ENCODE measurements at regions not wholly inside any gene's neighbourhood (a gene's known extent, or its start where the extent isn't known, plus 50 kb on each side); places are given as distances from the start of the nearest gene placed in this dataset.

DNA sequence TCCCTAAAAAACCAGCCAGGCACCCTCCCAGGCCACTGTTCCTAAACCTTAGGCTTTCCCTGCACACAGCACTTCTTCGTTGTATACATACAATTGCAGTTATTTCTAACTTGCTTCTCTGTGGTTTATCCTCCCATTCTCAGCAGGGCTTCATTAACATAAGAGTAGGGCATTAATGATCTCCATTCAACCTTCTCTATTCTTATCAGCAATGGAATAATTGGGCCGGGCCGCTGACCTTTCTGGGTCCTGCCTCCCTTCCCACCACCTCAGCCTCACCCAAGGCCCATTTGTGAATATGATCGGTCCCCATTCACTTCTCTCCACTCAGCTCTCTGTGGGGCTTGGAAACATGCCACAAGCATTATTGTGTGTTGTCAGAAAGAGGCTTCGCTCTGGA is 184.2 kb downstream of the SUCLA2 start:
- H2AFZ ChIP-seq (ENCODE audit: low read depth, low read length), result no peak overlapping the region

DNA sequence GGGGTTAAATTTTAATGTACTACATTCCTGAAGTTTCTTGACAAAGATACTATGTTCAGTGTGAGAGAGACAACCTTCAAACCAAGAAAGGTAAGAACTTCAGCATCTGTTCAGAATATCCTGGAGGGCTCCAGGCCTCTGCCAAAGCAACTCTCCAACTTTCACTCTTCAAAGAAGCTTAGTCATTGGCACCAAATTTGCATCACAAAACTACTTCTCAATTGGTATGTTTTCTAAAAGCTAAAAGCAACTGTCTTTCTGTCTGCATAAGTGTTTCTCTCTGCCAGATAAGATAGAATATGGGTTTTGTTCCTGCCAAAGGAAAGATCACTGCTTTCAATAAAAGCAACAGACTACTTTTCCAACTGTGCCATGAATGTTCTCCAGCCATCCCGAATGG is 187.4 kb downstream of the SUCLA2 start:
- no peaks in the 10 kb centered on the region for H3K36me3 ChIP-seq (ENCODE audit: insufficient read depth, low read length)
- no peaks in the 10 kb centered on the region for H4K20me1 ChIP-seq (ENCODE audit: insufficient read depth, low read length)
- H3K79me2 ChIP-seq (ENCODE audit: insufficient read depth, low read length), result no peaks in the 10 kb centered on the region
- Mint-ChIP-seq H3K4me1 (ENCODE audit: low read depth, unreplicated experiment) (no peaks in the 10 kb centered on the region), H3K9me3 (ENCODE audit: unreplicated experiment) (no peaks in the 10 kb centered on the region), H3K27me3 (ENCODE audit: low read depth, unreplicated experiment) (no peaks in the 10 kb centered on the region), H3K4me3 (ENCODE audit: unreplicated experiment) (no peak overlapping the region), H3K36me3 (ENCODE audit: low read depth, unreplicated experiment) (no peaks in the 10 kb centered on the region), H3K27ac (ENCODE audit: unreplicated experiment) (no peak overlapping the region)
- no peak for FAIRE-seq
- H3K4me3 ChIP-seq (ENCODE audit: insufficient read depth, low read depth, low read length), result no peak overlapping the region
- no peaks in the 10 kb centered on the region for H3K27me3 ChIP-seq (ENCODE audit: insufficient read depth, low read length)
- no peak for DNase-seq (ENCODE audit: low read depth)
- TF ChIP-seq EZH2 (IDR thresholded peaks at IDR 0.05; ENCODE audit: insufficient read depth, low read length), result no peak
- TF ChIP-seq, protein P1, sequence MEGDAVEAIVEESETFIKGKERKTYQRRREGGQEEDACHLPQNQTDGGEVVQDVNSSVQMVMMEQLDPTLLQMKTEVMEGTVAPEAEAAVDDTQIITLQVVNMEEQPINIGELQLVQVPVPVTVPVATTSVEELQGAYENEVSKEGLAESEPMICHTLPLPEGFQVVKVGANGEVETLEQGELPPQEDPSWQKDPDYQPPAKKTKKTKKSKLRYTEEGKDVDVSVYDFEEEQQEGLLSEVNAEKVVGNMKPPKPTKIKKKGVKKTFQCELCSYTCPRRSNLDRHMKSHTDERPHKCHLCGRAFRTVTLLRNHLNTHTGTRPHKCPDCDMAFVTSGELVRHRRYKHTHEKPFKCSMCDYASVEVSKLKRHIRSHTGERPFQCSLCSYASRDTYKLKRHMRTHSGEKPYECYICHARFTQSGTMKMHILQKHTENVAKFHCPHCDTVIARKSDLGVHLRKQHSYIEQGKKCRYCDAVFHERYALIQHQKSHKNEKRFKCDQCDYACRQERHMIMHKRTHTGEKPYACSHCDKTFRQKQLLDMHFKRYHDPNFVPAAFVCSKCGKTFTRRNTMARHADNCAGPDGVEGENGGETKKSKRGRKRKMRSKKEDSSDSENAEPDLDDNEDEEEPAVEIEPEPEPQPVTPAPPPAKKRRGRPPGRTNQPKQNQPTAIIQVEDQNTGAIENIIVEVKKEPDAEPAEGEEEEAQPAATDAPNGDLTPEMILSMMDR (IDR thresholded peaks at IDR 0.05; ENCODE audit: insufficient read depth, low read depth, low read length), result no peak
- H3K4me2 ChIP-seq (ENCODE audit: low read length), result no peak overlapping the region
- H3K9me3 ChIP-seq (ENCODE audit: insufficient read depth, low read depth, low read length), result no peaks in the 10 kb centered on the region
- no peak overlapping the region for H3K9ac ChIP-seq (ENCODE audit: low read length)
- H3K27ac ChIP-seq (ENCODE audit: low read depth, low read length), result no peak overlapping the region
- no peaks in the 10 kb centered on the region for H3K4me1 ChIP-seq (ENCODE audit: insufficient read depth, low read length)
- H2AFZ ChIP-seq (ENCODE audit: low read depth, low read length), result no peak overlapping the region

More for the DNA sequence above, 184.2 kb downstream of the SUCLA2 start:
- H3K27me3 ChIP-seq (ENCODE audit: insufficient read depth, low read length), result no peaks in the 10 kb centered on the region
- Mint-ChIP-seq H3K27ac (ENCODE audit: unreplicated experiment) (no peak overlapping the region), H3K4me3 (ENCODE audit: unreplicated experiment) (no peak overlapping the region), H3K36me3 (ENCODE audit: low read depth, unreplicated experiment) (peaks cover 1% of the 10 kb centered on the region), H3K9me3 (ENCODE audit: unreplicated experiment) (no peaks in the 10 kb centered on the region), H3K27me3 (ENCODE audit: low read depth, unreplicated experiment) (no peaks in the 10 kb centered on the region), H3K4me1 (ENCODE audit: low read depth, unreplicated experiment) (no peaks in the 10 kb centered on the region)
- no peak overlapping the region for H3K4me3 ChIP-seq (ENCODE audit: insufficient read depth, low read depth, low read length)
- no peaks in the 10 kb centered on the region for H3K79me2 ChIP-seq (ENCODE audit: insufficient read depth, low read length)
- no peaks in the 10 kb centered on the region for H3K4me1 ChIP-seq (ENCODE audit: insufficient read depth, low read length)
- H3K9ac ChIP-seq (ENCODE audit: low read length), result no peak overlapping the region
- no peak overlapping the region for H3K27ac ChIP-seq (ENCODE audit: low read depth, low read length)
- no peak overlapping the region for H3K4me2 ChIP-seq (ENCODE audit: low read length)
- no peak for FAIRE-seq
- no peaks in the 10 kb centered on the region for H3K9me3 ChIP-seq (ENCODE audit: insufficient read depth, low read depth, low read length)
- H4K20me1 ChIP-seq (ENCODE audit: insufficient read depth, low read length), result no peaks in the 10 kb centered on the region
- no peak for DNase-seq (ENCODE audit: low read depth)
- TF ChIP-seq, protein P1 (IDR thresholded peaks at IDR 0.05; ENCODE audit: insufficient read depth, low read depth, low read length), result no peak
- no peak for TF ChIP-seq EZH2 (IDR thresholded peaks at IDR 0.05; ENCODE audit: insufficient read depth, low read length)
- H3K36me3 ChIP-seq (ENCODE audit: insufficient read depth, low read length), result no peaks in the 10 kb centered on the region

DNA sequence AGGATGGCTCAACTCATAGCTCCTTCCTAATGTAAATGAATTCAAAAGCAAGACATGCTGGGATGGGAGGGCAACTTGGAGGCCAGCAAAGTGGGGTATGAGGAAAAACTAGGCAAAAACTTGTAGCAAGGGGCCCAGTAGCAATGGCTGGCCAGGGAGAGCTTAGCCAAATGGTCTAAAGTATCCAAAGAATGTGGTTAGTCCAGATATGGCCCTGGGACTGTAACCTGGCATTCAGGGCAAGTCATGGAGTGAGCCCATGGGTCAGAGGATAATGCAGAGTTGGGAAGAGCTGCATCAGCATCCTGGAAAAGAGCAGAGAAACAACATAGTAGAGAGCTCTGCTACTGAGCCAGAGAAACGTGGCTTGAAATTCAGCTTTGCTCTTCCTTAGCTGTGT is 191.7 kb downstream of the SUCLA2 start:
- Mint-ChIP-seq H3K27ac (ENCODE audit: unreplicated experiment) (no peak overlapping the region), H3K36me3 (ENCODE audit: low read depth, unreplicated experiment) (no peaks in the 10 kb centered on the region), H3K4me1 (ENCODE audit: low read depth, unreplicated experiment) (no peaks in the 10 kb centered on the region), H3K4me3 (ENCODE audit: unreplicated experiment) (no peak overlapping the region), H3K9me3 (ENCODE audit: unreplicated experiment) (no peaks in the 10 kb centered on the region), H3K27me3 (ENCODE audit: low read depth, unreplicated experiment) (no peaks in the 10 kb centered on the region)
- FAIRE-seq (no peak), DNase-seq (ENCODE audit: low read depth) (no peak)
- H2AFZ ChIP-seq (ENCODE audit: low read depth, low read length), result no peak overlapping the region
- no peaks in the 10 kb centered on the region for H3K27me3 ChIP-seq (ENCODE audit: insufficient read depth, low read length)
- H4K20me1 ChIP-seq (ENCODE audit: insufficient read depth, low read length), result no peaks in the 10 kb centered on the region
- no peaks in the 10 kb centered on the region for H3K79me2 ChIP-seq (ENCODE audit: insufficient read depth, low read length)
- H3K9ac ChIP-seq (ENCODE audit: low read length), result no peak overlapping the region
- no peaks in the 10 kb centered on the region for H3K9me3 ChIP-seq (ENCODE audit: insufficient read depth, low read depth, low read length)
- no peaks in the 10 kb centered on the region for H3K36me3 ChIP-seq (ENCODE audit: insufficient read depth, low read length)
- H3K4me1 ChIP-seq (ENCODE audit: insufficient read depth, low read length), result no peaks in the 10 kb centered on the region
- no peak overlapping the region for H3K4me2 ChIP-seq (ENCODE audit: low read length)
- H3K4me3 ChIP-seq (ENCODE audit: insufficient read depth, low read depth, low read length), result no peak overlapping the region
- no peak overlapping the region for H3K27ac ChIP-seq (ENCODE audit: low read depth, low read length)
- no peak for TF ChIP-seq EZH2 (IDR thresholded peaks at IDR 0.05; ENCODE audit: insufficient read depth, low read length)
- TF ChIP-seq, protein P1 (IDR thresholded peaks at IDR 0.05; ENCODE audit: insufficient read depth, low read depth, low read length), result no peak

All from astrocyte (in vitro differentiated cells and primary cell).